Small intestine (tissue), 7 donors: ENCODE measurements at regions not wholly inside any gene's neighbourhood (a gene's known extent, or its start where the extent isn't known, plus 50 kb on each side); places are given as distances from the start of the nearest gene placed in this dataset.

Experiments
- DNase-seq, 2 donors: peaks; one replicate each; pipeline versions ENCODE4 v3.0.0 to v3.0.0-alpha.2; 2013
- FAIRE-seq: peaks from 2 replicates; lab custom pipeline; 2012; peaks lifted over from hg19 to GRCh38; lab: Jason Lieb, UNC
- H3K27ac ChIP-seq, 3 donors: one replicate each; pipeline ENCODE4 v1.5.1; 2013; ENCODE audit warnings: low read length in 2 of 3, mild to moderate bottlenecking in 2 of 3, control low read depth in 1 of 3, inconsistent platforms in 1 of 3, low read depth in 1 of 3, moderate library complexity in 1 of 3
- H3K27me3 ChIP-seq, 3 donors: one replicate each; pipeline ENCODE4 v1.6.1; 2013; ENCODE audit warnings: low read length in 3 of 3, inconsistent platforms in 1 of 3; ENCODE audit not compliant: control insufficient read depth in 3 of 3, insufficient read depth in 3 of 3
- H3K36me3 ChIP-seq, 3 donors: one replicate each; pipeline ENCODE4 v1.6.1; 2013; ENCODE audit warnings: low read length in 3 of 3, inconsistent platforms in 1 of 3, low read depth in 1 of 3, mild to moderate bottlenecking in 1 of 3, moderate library complexity in 1 of 3; ENCODE audit not compliant: control insufficient read depth in 3 of 3, insufficient read depth in 2 of 3
- H3K4me1 ChIP-seq, 3 donors: one replicate each; pipeline ENCODE4 v1.6.1; 2013; ENCODE audit warnings: low read length in 2 of 3, inconsistent platforms in 1 of 3, low read depth in 1 of 3, mild to moderate bottlenecking in 1 of 3, moderate library complexity in 1 of 3; ENCODE audit not compliant: control insufficient read depth in 3 of 3, insufficient read depth in 2 of 3
- H3K4me3 ChIP-seq, 3 donors: one replicate each; pipeline ENCODE4 v1.5.1; 2013; ENCODE audit warnings: low read length in 3 of 3, control low read depth in 1 of 3, inconsistent platforms in 1 of 3, low read depth in 1 of 3, mild to moderate bottlenecking in 1 of 3, moderate library complexity in 1 of 3
- H3K9me3 ChIP-seq, 2 donors: one replicate each; pipeline ENCODE4 v1.6.1; 2013; ENCODE audit warnings: low read depth in 1 of 2, low read length in 1 of 2; ENCODE audit not compliant: control insufficient read depth in 2 of 2, insufficient read depth in 1 of 2
- WGBS, 3 donors: extraction: QIAGEN DNeasy Blood & Tissue Kit; methylation state at CpG; one replicate each; pipeline ENCODE4 v1.1.7; 2013; 5-methylcytosine and 5-hydroxymethylcytosine counted together
- donor health status: healthy with polysubstance abuse.
- donor health status: control.
- donor health status: control.
- donor health status: Bipolar disorder and iron deficiency.
- donor health status: healthy.

- DNase-seq (no peak), FAIRE-seq (no peak)
- H3K27me3 ChIP-seq, result no peaks in the 10 kb centered on the region
- H3K36me3 ChIP-seq, result no peaks in the 10 kb centered on the region
- H3K9me3 ChIP-seq, result no peaks in the 10 kb centered on the region
- H3K27ac ChIP-seq, result no peak overlapping the region
- peaks cover 0 to 9% (median 0%) of the 10 kb centered on the region in 3 donors for H3K4me1 ChIP-seq
- 88 to 93% (median 89%) methylated on average over 4 of the region's 4 CpGs for WGBS, 3 donors
- no peak overlapping the region for H3K4me3 ChIP-seq
Measured at GRCh38 chr2:129729646-129730045, 249.8 kb upstream of the RAB6C start.

GRCh38 chr2:129730979-129731378, 248.5 kb upstream of the RAB6C start:
- 93 to 100% (median 94%) methylated on average over 4 of the region's 4 CpGs for WGBS, 3 donors
- Histone ChIP-seq H3K36me3 (no peaks in the 10 kb centered on the region), H3K4me1 (no peaks in the 10 kb centered on the region), H3K27ac (no peak overlapping the region), H3K4me3 (no peak overlapping the region), H3K9me3 (no peaks in the 10 kb centered on the region), H3K27me3 (no peaks in the 10 kb centered on the region)
- no peak for DNase-seq
- FAIRE-seq, result no peak

- WGBS, 3 donors, result 69 to 73% (median 71%) methylated on average over 6 of the region's 6 CpGs
- no peaks in the 10 kb centered on the region for H3K36me3 ChIP-seq
- no peak for FAIRE-seq
Measured at GRCh38 chr2:129731907-129732629, 247.4 kb upstream of the RAB6C start.

GRCh38 chr2:129732630-129733026, 246.8 kb upstream of the RAB6C start:
- Histone ChIP-seq H3K27me3 (no peaks in the 10 kb centered on the region), H3K4me3 (no peak overlapping the region), H3K36me3 (no peaks in the 10 kb centered on the region), H3K27ac (no peak overlapping the region), H3K4me1 (no peaks in the 10 kb centered on the region), H3K9me3 (no peaks in the 10 kb centered on the region)
- DNase-seq, result no peak
- 66 to 79% (median 69%) methylated on average over 7 of the region's 7 CpGs for WGBS, 3 donors
- FAIRE-seq, result no peak

More at GRCh38 chr2:129731907-129732629, 247.4 kb upstream of the RAB6C start:
- no peak overlapping the region for H3K27ac ChIP-seq
- H3K4me3 ChIP-seq, result no peak overlapping the region
- H3K9me3 ChIP-seq, result no peaks in the 10 kb centered on the region
- no peaks in the 10 kb centered on the region for H3K27me3 ChIP-seq
- H3K4me1 ChIP-seq, result no peaks in the 10 kb centered on the region
- no peak for DNase-seq

- H3K4me1 ChIP-seq, result no peaks in the 10 kb centered on the region
- H3K27ac ChIP-seq, result no peak overlapping the region
- no peak for DNase-seq
- WGBS, 3 donors, result 64 to 74% (median 65%) methylated on average over 3 of the region's 3 CpGs
- no peaks in the 10 kb centered on the region for H3K27me3 ChIP-seq
- no peak overlapping the region for H3K4me3 ChIP-seq
- no peaks in the 10 kb centered on the region for H3K9me3 ChIP-seq
- no peaks in the 10 kb centered on the region for H3K36me3 ChIP-seq
- no peak for FAIRE-seq
Measured at GRCh38 chr2:129733041-129733440, 246.4 kb upstream of the RAB6C start.

GRCh38 chr2:129733579-129733978, 245.9 kb upstream of the RAB6C start:
- WGBS, 3 donors, result 61 to 71% (median 67%) methylated on average over 2 of the region's 2 CpGs
- DNase-seq (no peak), FAIRE-seq (no peak)
- H3K4me3 ChIP-seq, result no peak overlapping the region
- no peaks in the 10 kb centered on the region for H3K4me1 ChIP-seq
- no peaks in the 10 kb centered on the region for H3K27me3 ChIP-seq
- H3K9me3 ChIP-seq, result no peaks in the 10 kb centered on the region
- H3K36me3 ChIP-seq, result no peaks in the 10 kb centered on the region
- H3K27ac ChIP-seq, result no peak overlapping the region

- Histone ChIP-seq H3K9me3 (no peaks in the 10 kb centered on the region), H3K4me3 (no peak overlapping the region), H3K36me3 (no peaks in the 10 kb centered on the region), H3K27me3 (no peaks in the 10 kb centered on the region), H3K4me1 (no peaks in the 10 kb centered on the region), H3K27ac (no peak overlapping the region)
- no peak for DNase-seq
- WGBS, 3 donors, result 88 to 89% (median 89%) methylated on average over 10 of the region's 10 CpGs
- no peak for FAIRE-seq
Measured at GRCh38 chr2:129734343-129735034, 245.0 kb upstream of the RAB6C start.

GRCh38 chr2:129735576-129735975, 243.9 kb upstream of the RAB6C start:
- FAIRE-seq, result no peak
- H3K4me1 ChIP-seq, result no peaks in the 10 kb centered on the region
- H3K9me3 ChIP-seq, result no peaks in the 10 kb centered on the region
- no peaks in the 10 kb centered on the region for H3K36me3 ChIP-seq
- H3K27ac ChIP-seq, result no peak overlapping the region
- H3K4me3 ChIP-seq, result no peak overlapping the region
- H3K27me3 ChIP-seq, result no peaks in the 10 kb centered on the region
- 86 to 97% (median 92%) methylated on average over 5 of the region's 6 CpGs for WGBS, 3 donors
- no peak for DNase-seq
